HG03159 (cell line): ENCODE measurements at regions not wholly inside any gene's neighbourhood (a gene's known extent, or its start where the extent isn't known, plus 50 kb on each side); places are given as distances from the start of the nearest gene placed in this dataset.
"Not testable (repeated sequence)": the region's sequence is repeated elsewhere in the genome, so short reads cannot be mapped to it uniquely, and the experiment has no call there.

Experiments
- ATAC-seq: cut with Tn5 transposase; IDR thresholded peaks from one replicate; pipeline ENCODE4 v1.9.1; 2021; ENCODE audit warnings: mild to moderate bottlenecking, moderate library complexity; ENCODE audit not compliant: unreplicated experiment

GRCh38 chr1:56285554-56286402, 293.6 kb downstream of the PLPP3 start:
- ATAC-seq = no peak

- ATAC-seq = no peak
These were observed 294.4 kb downstream of the PLPP3 start for GRCh38 chr1:56284928-56285327.

GRCh38 chr1:56278061-56278460, 301.3 kb downstream of the PLPP3 start:
- ATAC-seq = no peak

GRCh38 chr1:56268519-56269140, 310.7 kb downstream of the PLPP3 start:
- ATAC-seq = no peak

GRCh38 chr1:56267611-56268010, 311.8 kb downstream of the PLPP3 start:
- ATAC-seq = no peak

GRCh38 chr1:56266359-56266758, 313.0 kb downstream of the PLPP3 start:
- ATAC-seq = no peak

- ATAC-seq = no peak
These were observed 314.1 kb downstream of the PLPP3 start for GRCh38 chr1:56265216-56265615.

- ATAC-seq = no peak
These were observed 315.5 kb downstream of the PLPP3 start for GRCh38 chr1:56263908-56264307.

GRCh38 chr1:56258371-56258770, 321.0 kb downstream of the PLPP3 start:
- ATAC-seq = no peak

GRCh38 chr1:56257726-56258125, 321.6 kb downstream of the PLPP3 start:
- no peak for ATAC-seq

GRCh38 chr1:56256153-56257000, 323.0 kb downstream of the PLPP3 start:
- no peak for ATAC-seq

- ATAC-seq = no peak
These were observed 323.7 kb downstream of the PLPP3 start for GRCh38 chr1:56255516-56256152.

- ATAC-seq = no peak
These were observed 325.2 kb downstream of the PLPP3 start for GRCh38 chr1:56254130-56254529.

GRCh38 chr1:56250809-56251208, 328.6 kb downstream of the PLPP3 start:
- ATAC-seq = no peak

- no peak for ATAC-seq
These were observed 330.1 kb downstream of the PLPP3 start for GRCh38 chr1:56249234-56249633.

GRCh38 chr1:56248138-56248537, 331.2 kb downstream of the PLPP3 start:
- no peak for ATAC-seq

GRCh38 chr1:56246726-56247125, 332.6 kb downstream of the PLPP3 start:
- not testable (repeated sequence) for ATAC-seq

GRCh38 chr1:56240400-56240799, 339.0 kb downstream of the PLPP3 start:
- ATAC-seq = no peak

GRCh38 chr1:56237491-56238064, 341.8 kb downstream of the PLPP3 start:
- no peak for ATAC-seq

- no peak for ATAC-seq
These were observed 342.7 kb downstream of the PLPP3 start for GRCh38 chr1:56236688-56237087.
